Neural cell (in vitro differentiated cells): ENCODE measurements at regions not wholly inside any gene's neighbourhood (a gene's known extent, or its start where the extent isn't known, plus 50 kb on each side); places are given as distances from the start of the nearest gene placed in this dataset.

Experiments
- EP300 ChIP-seq: fragments of 450-650 bp; conservative IDR thresholded peaks from 2 replicates; pipeline ENCODE4 v1.6.1; 2014; ENCODE audit warnings: antibody characterized with exemption, mild to moderate bottlenecking, moderate library complexity; ENCODE audit not compliant: poor library complexity, severe bottlenecking
- EZH2 ChIP-seq: fragments of 200-600, 300-800 bp; shearing (Covaris generic), sonication (generic); IDR thresholded peaks from 2 replicates; pipeline ENCODE4 v1.6.1; 2014; ENCODE audit warnings: antibody characterized with exemption, low read length, borderline replicate concordance, mild to moderate bottlenecking; ENCODE audit not compliant: insufficient read depth, poor library complexity, severe bottlenecking
- MXI1 ChIP-seq: fragments of 450-650 bp; conservative IDR thresholded peaks from 2 replicates; pipeline ENCODE4 v1.6.1; 2014; ENCODE audit warnings: antibody characterized with exemption, mild to moderate bottlenecking; ENCODE audit not compliant: poor library complexity, severe bottlenecking
- POLR2AphosphoS5 ChIP-seq: IDR thresholded peaks from 2 replicates; pipeline ENCODE4 v1.6.1; 2012
- RAD21 ChIP-seq: fragments of 450-650 bp; conservative IDR thresholded peaks from 2 replicates; pipeline ENCODE4 v1.6.1; 2014; ENCODE audit warnings: antibody characterized with exemption, mild to moderate bottlenecking, moderate library complexity
- SMC3 ChIP-seq: fragments of 450-650 bp; conservative IDR thresholded peaks from 2 replicates; pipeline ENCODE4 v1.6.1; 2014; ENCODE audit warnings: antibody characterized with exemption, mild to moderate bottlenecking, moderate library complexity; ENCODE audit not compliant: poor library complexity
- TAF1 ChIP-seq: IDR thresholded peaks from 2 replicates; pipeline ENCODE4 v1.6.1; 2012; ENCODE audit warnings: low read depth
- TF ChIP-seq, protein P1 (sequence below): fragments of 450-650 bp; IDR thresholded peaks from 2 replicates; pipeline ENCODE4 v1.5.1; 2014; ENCODE audit warnings: antibody characterized with exemption, mild to moderate bottlenecking, moderate library complexity; ENCODE audit not compliant: poor library complexity, severe bottlenecking
- TF ChIP-seq, protein P2 (sequence below): IDR thresholded peaks from 2 replicates; pipeline ENCODE4 v1.6.1; 2012; ENCODE audit warnings: borderline replicate concordance

DNA sequence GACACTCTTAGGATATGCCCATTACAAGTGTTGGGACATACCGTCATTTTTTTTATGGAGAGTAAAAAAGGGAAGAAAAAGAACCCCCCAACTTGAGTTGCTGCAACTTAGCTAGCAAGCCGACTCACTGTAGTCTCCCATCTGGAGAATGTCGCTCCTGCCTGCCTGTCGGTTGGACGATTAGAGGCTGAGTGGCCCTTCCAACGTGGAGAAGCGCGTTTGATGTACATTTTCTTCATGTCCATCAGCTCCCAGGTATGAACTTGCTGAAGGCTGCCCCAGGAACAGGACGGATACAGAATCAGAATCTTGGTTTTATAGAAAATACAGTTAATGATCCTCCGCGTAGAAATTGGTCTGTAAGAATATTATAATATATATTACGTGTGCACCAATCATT, 189.0 kb upstream of the SOX1 start:
- TF ChIP-seq, protein P1, sequence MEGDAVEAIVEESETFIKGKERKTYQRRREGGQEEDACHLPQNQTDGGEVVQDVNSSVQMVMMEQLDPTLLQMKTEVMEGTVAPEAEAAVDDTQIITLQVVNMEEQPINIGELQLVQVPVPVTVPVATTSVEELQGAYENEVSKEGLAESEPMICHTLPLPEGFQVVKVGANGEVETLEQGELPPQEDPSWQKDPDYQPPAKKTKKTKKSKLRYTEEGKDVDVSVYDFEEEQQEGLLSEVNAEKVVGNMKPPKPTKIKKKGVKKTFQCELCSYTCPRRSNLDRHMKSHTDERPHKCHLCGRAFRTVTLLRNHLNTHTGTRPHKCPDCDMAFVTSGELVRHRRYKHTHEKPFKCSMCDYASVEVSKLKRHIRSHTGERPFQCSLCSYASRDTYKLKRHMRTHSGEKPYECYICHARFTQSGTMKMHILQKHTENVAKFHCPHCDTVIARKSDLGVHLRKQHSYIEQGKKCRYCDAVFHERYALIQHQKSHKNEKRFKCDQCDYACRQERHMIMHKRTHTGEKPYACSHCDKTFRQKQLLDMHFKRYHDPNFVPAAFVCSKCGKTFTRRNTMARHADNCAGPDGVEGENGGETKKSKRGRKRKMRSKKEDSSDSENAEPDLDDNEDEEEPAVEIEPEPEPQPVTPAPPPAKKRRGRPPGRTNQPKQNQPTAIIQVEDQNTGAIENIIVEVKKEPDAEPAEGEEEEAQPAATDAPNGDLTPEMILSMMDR: no peak
- TF ChIP-seq RAD21 (no peak), TAF1 (no peak), EZH2 (no peak), POLR2AphosphoS5 (no peak), MXI1 (no peak), EP300 (no peak), SMC3 (no peak)
- TF ChIP-seq, protein P2, sequence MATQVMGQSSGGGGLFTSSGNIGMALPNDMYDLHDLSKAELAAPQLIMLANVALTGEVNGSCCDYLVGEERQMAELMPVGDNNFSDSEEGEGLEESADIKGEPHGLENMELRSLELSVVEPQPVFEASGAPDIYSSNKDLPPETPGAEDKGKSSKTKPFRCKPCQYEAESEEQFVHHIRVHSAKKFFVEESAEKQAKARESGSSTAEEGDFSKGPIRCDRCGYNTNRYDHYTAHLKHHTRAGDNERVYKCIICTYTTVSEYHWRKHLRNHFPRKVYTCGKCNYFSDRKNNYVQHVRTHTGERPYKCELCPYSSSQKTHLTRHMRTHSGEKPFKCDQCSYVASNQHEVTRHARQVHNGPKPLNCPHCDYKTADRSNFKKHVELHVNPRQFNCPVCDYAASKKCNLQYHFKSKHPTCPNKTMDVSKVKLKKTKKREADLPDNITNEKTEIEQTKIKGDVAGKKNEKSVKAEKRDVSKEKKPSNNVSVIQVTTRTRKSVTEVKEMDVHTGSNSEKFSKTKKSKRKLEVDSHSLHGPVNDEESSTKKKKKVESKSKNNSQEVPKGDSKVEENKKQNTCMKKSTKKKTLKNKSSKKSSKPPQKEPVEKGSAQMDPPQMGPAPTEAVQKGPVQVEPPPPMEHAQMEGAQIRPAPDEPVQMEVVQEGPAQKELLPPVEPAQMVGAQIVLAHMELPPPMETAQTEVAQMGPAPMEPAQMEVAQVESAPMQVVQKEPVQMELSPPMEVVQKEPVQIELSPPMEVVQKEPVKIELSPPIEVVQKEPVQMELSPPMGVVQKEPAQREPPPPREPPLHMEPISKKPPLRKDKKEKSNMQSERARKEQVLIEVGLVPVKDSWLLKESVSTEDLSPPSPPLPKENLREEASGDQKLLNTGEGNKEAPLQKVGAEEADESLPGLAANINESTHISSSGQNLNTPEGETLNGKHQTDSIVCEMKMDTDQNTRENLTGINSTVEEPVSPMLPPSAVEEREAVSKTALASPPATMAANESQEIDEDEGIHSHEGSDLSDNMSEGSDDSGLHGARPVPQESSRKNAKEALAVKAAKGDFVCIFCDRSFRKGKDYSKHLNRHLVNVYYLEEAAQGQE: no peak
